ENCODE measurements at regions not wholly inside any gene's neighbourhood (a gene's known extent, or its start where the extent isn't known, plus 50 kb on each side); places are given as distances from the start of the nearest gene placed in this dataset.

- Histone ChIP-seq H3K4me1 (ENCODE audit: control insufficient read depth, low read depth, low read length) (peaks cover 4% of the 10 kb centered on the region), H3K4me3 (ENCODE audit: low read length) (no peak overlapping the region), H3K36me3 (ENCODE audit: control insufficient read depth, low read depth, low read length) (no peaks in the 10 kb centered on the region), H3K27me3 (ENCODE audit: control insufficient read depth, insufficient read depth, low read length) (no peaks in the 10 kb centered on the region), H3K9me3 (ENCODE audit: control insufficient read depth, low read depth, low read length) (peaks cover 2% of the 10 kb centered on the region), H3K9ac (ENCODE audit: low read length) (no peak overlapping the region), H3K27ac (ENCODE audit: low read length) (no peak overlapping the region)
Measured at GRCh38 chr1:29524285-29525065, 288.2 kb downstream of the PTPRU start.

- no peaks in the 10 kb centered on the region for H3K36me3 ChIP-seq (ENCODE audit: control insufficient read depth, low read depth, low read length)
- no peaks in the 10 kb centered on the region for H3K27me3 ChIP-seq (ENCODE audit: control insufficient read depth, insufficient read depth, low read length)
- no peaks in the 10 kb centered on the region for H3K9me3 ChIP-seq (ENCODE audit: control insufficient read depth, low read depth, low read length)
- no peak overlapping the region for H3K4me3 ChIP-seq (ENCODE audit: low read length)
- H3K4me1 ChIP-seq (ENCODE audit: control insufficient read depth, low read depth, low read length), result peaks cover 4% of the 10 kb centered on the region
- H3K27ac ChIP-seq (ENCODE audit: low read length), result no peak overlapping the region
- no peak overlapping the region for H3K9ac ChIP-seq (ENCODE audit: low read length)
Measured at GRCh38 chr1:29523576-29523975, 287.3 kb downstream of the PTPRU start.

GRCh38 chr1:29523136-29523535 is 286.8 kb downstream of the PTPRU start:
- Histone ChIP-seq H3K9me3 (ENCODE audit: control insufficient read depth, low read depth, low read length) (no peaks in the 10 kb centered on the region), H3K4me1 (ENCODE audit: control insufficient read depth, low read depth, low read length) (peaks cover 4% of the 10 kb centered on the region), H3K27ac (ENCODE audit: low read length) (no peak overlapping the region), H3K27me3 (ENCODE audit: control insufficient read depth, insufficient read depth, low read length) (no peaks in the 10 kb centered on the region), H3K4me3 (ENCODE audit: low read length) (no peak overlapping the region), H3K36me3 (ENCODE audit: control insufficient read depth, low read depth, low read length) (no peaks in the 10 kb centered on the region), H3K9ac (ENCODE audit: low read length) (no peak overlapping the region)

- H3K36me3 ChIP-seq (ENCODE audit: control insufficient read depth, low read depth, low read length), result no peaks in the 10 kb centered on the region
- no peaks in the 10 kb centered on the region for H3K27me3 ChIP-seq (ENCODE audit: control insufficient read depth, insufficient read depth, low read length)
Measured at GRCh38 chr1:29521811-29522580, 285.7 kb downstream of the PTPRU start.

GRCh38 chr1:29521438-29521715 is 285.1 kb downstream of the PTPRU start:
- H3K27ac ChIP-seq (ENCODE audit: low read length), result no peak overlapping the region
- H3K4me1 ChIP-seq (ENCODE audit: control insufficient read depth, low read depth, low read length), result peaks cover 4% of the 10 kb centered on the region
- H3K9ac ChIP-seq (ENCODE audit: low read length), result no peak overlapping the region
- H3K27me3 ChIP-seq (ENCODE audit: control insufficient read depth, insufficient read depth, low read length), result no peaks in the 10 kb centered on the region
- H3K9me3 ChIP-seq (ENCODE audit: control insufficient read depth, low read depth, low read length), result no peaks in the 10 kb centered on the region
- no peak overlapping the region for H3K4me3 ChIP-seq (ENCODE audit: low read length)
- H3K36me3 ChIP-seq (ENCODE audit: control insufficient read depth, low read depth, low read length), result no peaks in the 10 kb centered on the region

More at GRCh38 chr1:29521811-29522580, 285.7 kb downstream of the PTPRU start:
- no peaks in the 10 kb centered on the region for H3K9me3 ChIP-seq (ENCODE audit: control insufficient read depth, low read depth, low read length)
- H3K27ac ChIP-seq (ENCODE audit: low read length), result no peak overlapping the region
- no peak overlapping the region for H3K9ac ChIP-seq (ENCODE audit: low read length)
- H3K4me1 ChIP-seq (ENCODE audit: control insufficient read depth, low read depth, low read length), result peaks cover 4% of the 10 kb centered on the region
- H3K4me3 ChIP-seq (ENCODE audit: low read length), result no peak overlapping the region

- Histone ChIP-seq H3K4me3 (ENCODE audit: low read length) (no peak overlapping the region), H3K9me3 (ENCODE audit: control insufficient read depth, low read depth, low read length) (no peaks in the 10 kb centered on the region), H3K27me3 (ENCODE audit: control insufficient read depth, insufficient read depth, low read length) (no peaks in the 10 kb centered on the region), H3K9ac (ENCODE audit: low read length) (no peak overlapping the region), H3K4me1 (ENCODE audit: control insufficient read depth, low read depth, low read length) (peaks cover 4% of the 10 kb centered on the region), H3K36me3 (ENCODE audit: control insufficient read depth, low read depth, low read length) (no peaks in the 10 kb centered on the region), H3K27ac (ENCODE audit: low read length) (no peak overlapping the region)
Measured at GRCh38 chr1:29520571-29521437, 284.5 kb downstream of the PTPRU start.

- H3K36me3 ChIP-seq (ENCODE audit: control insufficient read depth, low read depth, low read length), result no peaks in the 10 kb centered on the region
- no peak overlapping the region for H3K27ac ChIP-seq (ENCODE audit: low read length)
- H3K9ac ChIP-seq (ENCODE audit: low read length), result no peak overlapping the region
- H3K4me1 ChIP-seq (ENCODE audit: control insufficient read depth, low read depth, low read length), result peaks cover 4% of the 10 kb centered on the region
- no peak overlapping the region for H3K4me3 ChIP-seq (ENCODE audit: low read length)
- no peaks in the 10 kb centered on the region for H3K9me3 ChIP-seq (ENCODE audit: control insufficient read depth, low read depth, low read length)
- no peaks in the 10 kb centered on the region for H3K27me3 ChIP-seq (ENCODE audit: control insufficient read depth, insufficient read depth, low read length)
Measured at GRCh38 chr1:29519788-29520110, 283.4 kb downstream of the PTPRU start.

- Histone ChIP-seq H3K27me3 (ENCODE audit: control insufficient read depth, insufficient read depth, low read length) (no peaks in the 10 kb centered on the region), H3K9me3 (ENCODE audit: control insufficient read depth, low read depth, low read length) (no peaks in the 10 kb centered on the region), H3K36me3 (ENCODE audit: control insufficient read depth, low read depth, low read length) (no peaks in the 10 kb centered on the region), H3K4me1 (ENCODE audit: control insufficient read depth, low read depth, low read length) (peaks cover 4% of the 10 kb centered on the region), H3K4me3 (ENCODE audit: low read length) (no peak overlapping the region), H3K27ac (ENCODE audit: low read length) (no peak overlapping the region), H3K9ac (ENCODE audit: low read length) (no peak overlapping the region)
Measured at GRCh38 chr1:29519108-29519787, 282.9 kb downstream of the PTPRU start.

GRCh38 chr1:29518183-29518835 is 282.0 kb downstream of the PTPRU start:
- Histone ChIP-seq H3K4me3 (ENCODE audit: low read length) (no peak overlapping the region), H3K9me3 (ENCODE audit: control insufficient read depth, low read depth, low read length) (no peaks in the 10 kb centered on the region), H3K4me1 (ENCODE audit: control insufficient read depth, low read depth, low read length) (no peaks in the 10 kb centered on the region), H3K9ac (ENCODE audit: low read length) (no peak overlapping the region), H3K27me3 (ENCODE audit: control insufficient read depth, insufficient read depth, low read length) (no peaks in the 10 kb centered on the region), H3K27ac (ENCODE audit: low read length) (no peak overlapping the region), H3K36me3 (ENCODE audit: control insufficient read depth, low read depth, low read length) (no peaks in the 10 kb centered on the region)

GRCh38 chr1:29517251-29518086 is 281.1 kb downstream of the PTPRU start:
- no peaks in the 10 kb centered on the region for H3K9me3 ChIP-seq (ENCODE audit: control insufficient read depth, low read depth, low read length)
- H3K9ac ChIP-seq (ENCODE audit: low read length), result no peak overlapping the region
- no peaks in the 10 kb centered on the region for H3K4me1 ChIP-seq (ENCODE audit: control insufficient read depth, low read depth, low read length)
- H3K27me3 ChIP-seq (ENCODE audit: control insufficient read depth, insufficient read depth, low read length), result no peaks in the 10 kb centered on the region
- H3K36me3 ChIP-seq (ENCODE audit: control insufficient read depth, low read depth, low read length), result no peaks in the 10 kb centered on the region
- H3K27ac ChIP-seq (ENCODE audit: low read length), result no peak overlapping the region
- H3K4me3 ChIP-seq (ENCODE audit: low read length), result no peak overlapping the region

All from iPS-18a (cell line).